Muscle of back (tissue), 3 donors: ENCODE measurements at regions not wholly inside any gene's neighbourhood (a gene's known extent, or its start where the extent isn't known, plus 50 kb on each side); places are given as distances from the start of the nearest gene placed in this dataset.
A peak's percentile ranks its signal among the peaks of the same experiment; 100 is the strongest.
"Not testable (repeated sequence)": the region's sequence is repeated elsewhere in the genome, so short reads cannot be mapped to it uniquely, and the experiment has no call there.

Source experiments
- DNase-seq, 3 donors: peaks; one replicate each; pipeline versions ENCODE4 v3.0.0 to v3.0.0-alpha.2; 2013

- DNase-seq, result no peak
Observed at GRCh38 chr5:89850513-89850865, 559.1 kb downstream of the CETN3 start.

DNA sequence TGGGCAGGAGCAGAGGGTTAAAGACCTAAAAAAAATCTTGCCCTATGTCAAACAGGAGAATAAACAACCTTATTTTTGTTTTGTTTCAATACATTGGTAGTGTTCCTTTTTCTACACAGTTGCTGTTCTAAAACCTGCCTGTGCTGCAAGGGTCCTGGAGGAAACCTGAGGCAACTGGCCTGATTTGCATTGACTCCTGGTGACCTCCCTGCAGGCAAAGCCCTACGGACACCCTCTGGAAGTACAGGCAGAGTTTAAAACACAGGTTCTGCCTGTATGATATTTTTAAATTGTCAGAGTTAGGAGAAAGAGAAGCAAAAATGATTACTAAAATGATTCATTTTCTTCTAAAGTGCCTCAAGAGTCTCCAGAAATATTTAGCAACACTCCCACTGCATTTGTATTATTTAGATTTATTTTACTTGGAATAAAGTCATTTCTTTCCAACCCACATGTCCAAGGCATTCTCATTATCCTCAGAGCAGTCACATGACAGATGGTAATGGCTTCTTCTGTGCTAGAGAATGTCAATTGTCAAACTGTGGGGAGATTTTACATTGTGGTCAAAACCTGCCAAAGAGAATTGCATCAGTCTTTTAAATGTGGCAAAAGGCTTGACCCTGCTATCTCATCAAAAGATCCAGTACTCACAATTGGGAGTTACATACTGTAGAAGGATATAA is 559.6 kb downstream of the CETN3 start:
- peak; percentile 27 to 70 (median 31) for DNase-seq

DNA sequence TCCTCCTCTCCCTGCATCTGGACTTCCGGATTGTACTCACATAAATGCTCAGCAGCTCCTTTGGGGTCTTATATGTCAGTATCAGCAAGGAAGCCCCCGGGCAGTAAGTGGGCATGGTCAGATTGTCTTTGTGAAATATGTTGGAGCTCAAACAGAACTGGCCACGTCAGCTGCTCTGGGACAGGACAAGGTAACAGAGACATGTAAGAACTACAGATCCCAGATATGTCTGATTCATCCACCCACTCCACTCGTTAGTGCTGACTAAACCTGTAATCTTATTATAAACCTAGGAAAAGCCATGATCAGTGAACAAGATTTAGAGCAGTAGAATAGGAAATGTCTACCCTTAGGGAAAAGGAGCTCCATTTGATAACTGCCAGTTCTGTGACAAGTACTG is 561.8 kb downstream of the CETN3 start:
- no peak for DNase-seq

DNA sequence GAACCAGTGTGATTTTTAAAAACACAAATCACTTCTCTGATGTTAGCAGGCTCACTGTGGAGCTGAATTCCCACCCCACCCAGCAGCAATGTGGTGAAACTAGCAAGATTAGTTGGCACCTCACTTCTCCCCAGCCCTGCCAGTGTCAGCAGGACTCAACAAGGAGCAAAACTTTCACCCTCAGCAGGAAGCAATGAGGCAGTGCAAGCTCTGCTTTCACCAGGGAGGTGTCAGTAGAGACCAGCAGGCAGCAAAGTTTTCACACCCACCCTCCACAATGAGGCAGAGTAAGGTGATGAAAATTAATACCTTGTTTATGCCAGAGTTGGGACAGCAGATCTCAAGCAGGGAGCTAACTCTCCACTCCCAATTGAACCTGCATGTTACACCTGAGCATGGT is 565.0 kb downstream of the CETN3 start:
- no peak for DNase-seq

DNA sequence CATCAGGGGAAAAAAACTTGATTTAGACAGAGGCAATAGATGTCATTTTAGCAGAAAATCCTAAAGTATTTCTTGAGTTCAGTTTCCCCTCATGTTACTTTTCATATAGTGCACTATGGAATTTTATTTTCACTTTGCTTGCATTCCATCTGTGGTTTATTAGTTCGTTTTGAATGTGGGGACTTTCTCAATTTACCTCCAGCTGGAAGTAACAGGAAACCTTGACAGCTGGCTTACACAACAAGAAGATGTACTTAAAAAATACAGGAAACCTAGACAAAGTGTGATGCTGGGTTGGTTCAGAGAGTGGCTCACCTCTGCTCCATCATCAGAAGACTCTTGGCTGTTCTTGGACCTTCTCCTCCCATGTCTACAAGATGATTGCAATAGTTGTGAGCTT is 567.0 kb downstream of the CETN3 start:
- no peak for DNase-seq

- DNase-seq, result no peak
Observed at GRCh38 chr5:89840906-89841305, 568.6 kb downstream of the CETN3 start.

- DNase-seq, result no peak
Observed at GRCh38 chr5:89830691-89831090, 578.9 kb downstream of the CETN3 start.

GRCh38 chr5:89827960-89828359 is 581.6 kb downstream of the CETN3 start:
- DNase-seq, result no peak

GRCh38 chr5:89827359-89827758 is 582.2 kb downstream of the CETN3 start:
- DNase-seq, result no peak

DNA sequence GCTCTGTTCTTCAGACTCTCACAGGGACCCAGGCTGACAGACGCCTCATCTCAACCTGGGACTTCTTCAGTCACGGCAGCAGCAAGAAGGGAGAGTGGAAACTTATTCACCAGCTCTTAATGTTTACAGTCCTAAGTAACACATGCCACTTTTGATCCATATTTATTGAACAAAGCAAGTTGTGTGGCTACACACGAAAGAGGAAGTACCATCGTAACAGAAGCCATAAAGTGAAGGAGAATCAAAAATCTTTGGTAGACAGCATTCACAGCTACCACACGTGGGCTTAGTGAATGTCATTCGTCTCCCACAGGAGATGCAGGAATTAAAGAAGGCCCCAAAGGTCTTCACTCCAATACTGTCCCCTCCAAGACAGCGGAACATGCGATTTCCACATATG is 582.6 kb downstream of the CETN3 start:
- no peak for DNase-seq

DNA sequence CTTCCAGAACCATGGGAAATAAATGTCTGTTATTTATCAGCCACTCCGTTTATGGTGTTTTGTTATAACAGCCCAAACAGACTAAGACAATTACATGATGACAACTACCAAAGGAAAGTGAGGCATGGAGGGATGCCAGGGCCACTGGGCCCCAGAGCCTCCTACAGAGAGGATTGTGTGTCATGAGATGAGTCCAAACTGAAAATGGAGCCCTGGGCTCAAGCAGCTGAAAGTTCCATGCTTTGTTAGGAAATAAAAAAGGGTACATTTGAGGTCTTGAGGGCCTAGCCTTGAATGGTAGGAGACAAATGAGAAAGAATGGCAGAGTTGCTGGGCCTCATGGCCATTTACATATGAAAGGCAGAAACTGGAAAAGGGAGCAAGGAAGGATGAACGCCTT is 586.5 kb downstream of the CETN3 start:
- DNase-seq, result no peak

DNA sequence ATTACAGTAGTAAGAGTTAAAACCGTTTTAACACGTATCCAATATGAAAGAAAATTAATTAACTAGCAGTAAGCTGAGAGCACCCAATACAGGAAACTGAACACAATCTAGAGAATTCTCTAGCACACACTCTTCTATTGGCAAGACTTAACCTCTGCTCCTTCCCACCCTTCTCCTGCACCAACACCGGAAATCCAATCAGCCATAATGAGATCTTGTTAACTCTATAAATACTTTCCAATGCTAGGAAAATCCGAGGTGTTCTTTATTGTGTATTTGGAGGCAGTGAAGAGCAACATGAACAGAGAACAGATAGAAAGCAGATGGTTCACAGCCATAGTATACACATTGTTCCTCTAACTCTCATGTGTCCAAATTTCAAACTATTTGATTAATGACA is 591.7 kb downstream of the CETN3 start:
- DNase-seq, result no peak

GRCh38 chr5:89816038-89816437 is 593.5 kb downstream of the CETN3 start:
- DNase-seq, result peak in 1 of 3 donors; percentile 10

GRCh38 chr5:89800735-89801134 is 608.8 kb downstream of the CETN3 start:
- DNase-seq, result not testable (repeated sequence)

DNA sequence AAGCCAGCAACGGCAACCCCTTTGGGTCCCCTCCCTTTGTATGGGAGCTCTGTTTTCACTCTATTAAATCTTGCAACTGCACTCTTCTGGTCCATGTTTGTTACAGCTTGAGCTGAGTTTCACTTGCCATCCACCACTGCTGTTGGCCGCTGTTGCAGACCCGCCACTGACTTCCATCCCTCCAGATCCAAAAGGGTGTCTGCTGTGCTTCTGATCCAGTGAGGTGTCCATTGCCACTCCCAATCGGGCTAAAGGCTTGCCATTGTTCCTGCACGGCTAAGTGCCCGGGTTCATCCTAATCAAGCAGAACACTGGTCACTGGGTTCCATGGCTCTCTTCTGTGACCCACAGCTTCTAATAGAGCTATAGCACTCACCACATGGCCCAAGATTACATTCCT is 615.1 kb downstream of the CETN3 start:
- DNase-seq, result not testable (repeated sequence)

DNA sequence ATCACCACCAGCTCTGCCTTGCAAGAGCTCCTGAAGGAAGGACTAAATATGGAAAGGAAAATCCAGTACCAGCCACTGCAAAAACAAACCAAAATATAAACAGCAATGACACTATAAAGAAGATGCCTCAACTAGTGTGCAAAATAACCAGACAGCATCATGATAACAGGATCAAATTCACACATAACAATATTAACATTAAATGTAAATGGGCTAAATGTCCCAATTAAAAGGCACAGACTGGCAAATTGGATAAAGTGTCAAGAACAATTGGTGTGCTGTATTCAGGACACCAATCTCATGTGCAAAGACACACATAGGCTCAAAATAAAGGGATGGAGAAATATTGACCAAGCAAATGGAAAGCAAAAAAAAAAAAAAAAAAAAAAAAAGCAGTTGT is 629.8 kb downstream of the CETN3 start:
- DNase-seq, result not testable (repeated sequence)

DNA sequence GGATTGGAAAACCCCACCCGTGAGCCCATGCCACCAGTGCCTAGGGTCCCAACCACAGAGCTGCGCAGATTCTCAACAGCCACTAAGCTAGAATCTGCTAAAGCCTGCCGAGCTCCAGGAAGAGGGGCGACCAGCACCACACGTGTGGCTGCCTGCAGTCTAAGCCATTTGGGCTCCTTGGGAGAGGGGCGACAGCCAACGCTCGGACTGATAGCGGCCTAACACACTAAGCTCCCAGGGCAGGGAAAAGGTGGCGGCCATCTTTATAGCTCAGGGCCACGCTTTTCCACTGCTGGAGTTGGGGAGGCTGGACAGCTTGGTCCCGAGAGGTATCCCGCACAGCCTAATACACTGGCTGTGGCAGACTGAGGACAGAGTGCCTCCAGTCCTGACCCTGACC is 631.8 kb downstream of the CETN3 start:
- no peak for DNase-seq

DNA sequence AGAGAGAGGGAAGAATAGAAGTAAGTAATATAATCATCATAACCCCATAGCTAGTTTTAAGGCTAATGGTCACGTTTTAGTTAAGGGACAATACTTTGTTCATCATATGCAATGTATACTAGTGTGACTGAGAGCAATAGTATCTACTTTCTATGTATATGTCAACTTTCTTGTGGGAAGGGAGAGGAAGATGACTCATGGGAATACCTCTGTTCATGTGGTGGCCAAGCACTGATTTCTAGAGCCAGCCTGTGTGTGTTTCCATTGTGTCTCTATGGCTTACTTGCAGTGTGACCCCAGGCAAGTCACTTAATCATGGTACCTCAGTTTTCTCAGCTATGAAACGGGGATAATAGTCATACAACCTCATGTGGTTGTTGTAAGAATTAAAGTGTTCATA is 639.6 kb downstream of the CETN3 start:
- peak in 1 of 3 donors; percentile 29 for DNase-seq

DNA sequence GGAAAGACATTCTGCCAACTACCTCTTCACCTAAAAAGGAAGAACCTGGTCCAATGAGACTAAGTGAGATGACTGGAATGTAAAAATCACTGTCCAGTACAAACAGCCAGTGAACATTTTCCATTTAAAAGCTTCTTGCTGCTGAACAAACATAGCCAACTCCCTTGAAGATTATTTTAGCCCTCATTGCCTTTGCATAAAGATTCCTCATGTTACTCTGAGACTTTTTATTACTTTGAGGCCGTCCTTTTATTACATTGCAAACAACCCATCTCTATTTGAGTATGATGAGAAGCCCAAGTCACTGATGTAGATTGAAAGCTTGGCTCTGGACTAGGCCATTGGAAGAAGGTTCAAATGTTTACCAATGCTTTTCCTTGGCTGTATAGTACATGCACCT is 649.8 kb downstream of the CETN3 start:
- DNase-seq, result peak; percentile 7 to 46 (median 16)

DNA sequence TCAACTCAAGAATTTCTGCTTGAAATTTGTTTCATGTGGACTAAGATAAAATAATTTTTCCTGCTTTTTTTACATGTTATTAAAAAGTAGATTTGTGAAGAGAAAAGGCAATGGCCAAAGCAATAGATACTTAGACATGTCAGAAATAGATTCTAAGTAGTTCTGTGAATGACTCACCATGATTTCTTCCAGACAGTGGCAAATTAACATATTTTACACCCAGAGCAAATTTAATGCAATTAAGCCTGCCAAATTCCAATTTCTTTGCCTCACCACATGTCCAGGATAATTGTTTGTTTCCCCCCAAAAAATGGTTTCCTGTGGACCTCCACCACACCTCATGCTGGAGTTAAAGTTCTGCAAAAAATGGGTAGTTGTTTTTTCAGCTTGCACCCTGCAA is 651.4 kb downstream of the CETN3 start:
- DNase-seq, result no peak

GRCh38 chr5:89756955-89757354 is 652.6 kb downstream of the CETN3 start:
- DNase-seq, result peak in 1 of 3 donors; percentile 11

DNA sequence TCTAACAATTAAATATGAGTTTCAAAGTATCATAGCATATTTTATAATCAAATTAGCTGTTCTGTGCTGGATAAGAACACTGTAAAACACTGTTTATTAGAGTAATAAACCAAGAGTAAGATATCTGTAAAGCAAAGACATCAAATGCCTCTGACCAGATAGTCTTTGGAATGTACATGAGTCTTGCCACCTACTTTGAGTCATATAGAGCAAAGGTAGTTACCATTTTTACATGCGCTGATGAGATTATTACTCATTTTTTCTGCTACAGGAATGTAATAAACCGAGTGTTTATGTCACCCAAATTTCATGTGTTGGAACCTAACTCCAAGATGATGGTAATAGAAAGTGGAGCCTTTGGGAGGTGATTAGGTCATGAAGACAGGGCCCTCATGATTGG is 654.5 kb downstream of the CETN3 start:
- DNase-seq, result no peak

DNA sequence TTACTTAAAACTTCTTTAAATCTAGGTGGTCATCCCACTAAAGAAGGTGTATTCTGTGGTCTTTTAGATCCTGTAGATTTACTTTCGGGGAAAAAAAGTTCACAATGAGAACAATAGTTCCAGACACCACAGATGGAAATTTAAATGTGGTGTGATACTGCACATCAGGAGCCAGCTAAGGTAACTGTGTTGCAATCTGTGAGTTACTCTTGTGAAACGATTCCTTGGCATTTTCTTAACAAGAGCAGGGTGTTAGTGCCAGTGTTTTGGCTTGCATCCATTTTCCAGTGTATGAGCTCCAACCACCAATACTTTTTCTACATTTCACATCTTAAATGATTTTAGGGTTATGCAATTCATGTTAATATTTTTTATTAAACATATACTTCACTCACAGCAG is 674.5 kb downstream of the CETN3 start:
- no peak for DNase-seq

DNA sequence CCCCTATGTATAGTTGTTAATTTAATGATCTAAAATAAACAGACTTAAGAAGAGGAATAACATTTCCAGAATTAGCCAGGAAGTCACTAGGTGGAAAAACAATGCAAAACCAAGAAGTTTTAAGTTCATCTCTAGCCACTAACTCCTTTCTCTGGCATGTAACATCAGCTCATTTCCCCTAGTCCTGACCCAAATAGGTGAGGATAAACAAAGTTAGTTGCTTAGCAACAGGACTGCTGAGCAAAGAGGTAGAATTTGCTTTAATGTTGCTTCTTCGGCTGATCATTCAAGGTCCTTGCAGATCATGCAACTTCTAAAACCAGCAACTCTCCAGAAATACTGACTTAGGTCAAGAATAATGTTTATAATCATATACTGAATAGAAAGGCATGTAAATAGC is 675.8 kb downstream of the CETN3 start:
- no peak for DNase-seq
